Activated T-cell treated with anti-CD3 and anti-CD28 coated beads, Interleukin-2, amount 50 U/mL, for 24 hours (primary cell): ENCODE measurements at regions not wholly inside any gene's neighbourhood (a gene's known extent, or its start where the extent isn't known, plus 50 kb on each side); places are given as distances from the start of the nearest gene placed in this dataset.
"Not testable (repeated sequence)": the region's sequence is repeated elsewhere in the genome, so short reads cannot be mapped to it uniquely, and the experiment has no call there.

Source experiments
- DNase-seq: peaks from one replicate; pipeline ENCODE4 v3.0.0-alpha.2; 2020
- H3K27ac Mint-ChIP-seq: 2 replicates; pipeline ENCODE4 v1.8.0; 2020; ENCODE audit warnings: mild to moderate bottlenecking, mixed read lengths
- H3K27me3 Mint-ChIP-seq: 2 replicates; pipeline ENCODE4 v1.8.0; 2020; ENCODE audit warnings: mixed read lengths
- H3K36me3 Mint-ChIP-seq: 2 replicates; pipeline ENCODE4 v1.8.0; 2020; ENCODE audit warnings: low read depth, mixed read lengths
- H3K4me1 Mint-ChIP-seq: 2 replicates; pipeline ENCODE4 v1.8.0; 2020; ENCODE audit warnings: low read depth, mixed read lengths
- H3K4me3 Mint-ChIP-seq: 2 replicates; pipeline ENCODE4 v1.8.0; 2020; ENCODE audit warnings: mild to moderate bottlenecking, moderate library complexity, mixed read lengths
- H3K9me3 Mint-ChIP-seq: 2 replicates; pipeline ENCODE4 v1.8.0; 2020; ENCODE audit warnings: mixed read lengths

GRCh38 chr11:130562549-130562948 is 114.1 kb downstream of the ADAMTS15 start:
- no peak overlapping the region for H3K27ac Mint-ChIP-seq
- H3K4me3 Mint-ChIP-seq, result no peak overlapping the region
- no peak for DNase-seq
- peaks cover 3% of the 10 kb centered on the region for H3K27me3 Mint-ChIP-seq
- no peaks in the 10 kb centered on the region for H3K9me3 Mint-ChIP-seq
- H3K36me3 Mint-ChIP-seq, result no peaks in the 10 kb centered on the region
- H3K4me1 Mint-ChIP-seq, result no peaks in the 10 kb centered on the region

DNA sequence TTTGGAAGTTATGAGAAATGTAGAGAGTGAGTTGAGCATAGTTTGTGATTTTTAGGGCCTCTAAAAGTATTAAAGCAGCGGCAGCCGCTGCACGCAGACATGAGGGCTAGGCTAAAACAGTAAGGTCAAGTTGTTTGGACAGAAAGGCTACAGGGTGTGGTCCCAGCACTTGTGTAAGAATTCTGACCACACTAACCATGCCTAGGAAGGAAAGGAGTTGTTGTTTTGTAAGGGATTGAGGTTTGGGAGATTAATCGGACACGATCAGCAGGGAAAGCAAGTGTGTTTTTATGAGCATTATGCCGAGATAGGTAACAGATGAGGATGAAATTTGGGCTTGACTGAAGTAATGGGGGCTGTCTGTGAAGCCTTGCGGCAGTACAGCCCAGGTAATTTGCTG is 117.9 kb downstream of the ADAMTS15 start:
- not testable (repeated sequence) for H3K9me3 Mint-ChIP-seq, DNase-seq, H3K4me1 Mint-ChIP-seq, H3K4me3 Mint-ChIP-seq, H3K27ac Mint-ChIP-seq, H3K27me3 Mint-ChIP-seq, H3K36me3 Mint-ChIP-seq

- H3K27me3 Mint-ChIP-seq, result no peaks in the 10 kb centered on the region
- H3K36me3 Mint-ChIP-seq, result no peaks in the 10 kb centered on the region
- H3K4me3 Mint-ChIP-seq, result no peak overlapping the region
- DNase-seq, result no peak
- H3K9me3 Mint-ChIP-seq, result no peaks in the 10 kb centered on the region
- no peak overlapping the region for H3K27ac Mint-ChIP-seq
- H3K4me1 Mint-ChIP-seq, result no peaks in the 10 kb centered on the region
These were observed 123.1 kb downstream of the ADAMTS15 start for GRCh38 chr11:130571519-130571918.

GRCh38 chr11:130571947-130572584 is 123.6 kb downstream of the ADAMTS15 start:
- Mint-ChIP-seq H3K27me3 (no peaks in the 10 kb centered on the region), H3K4me3 (no peak overlapping the region), H3K27ac (no peak overlapping the region), H3K36me3 (no peaks in the 10 kb centered on the region), H3K9me3 (no peaks in the 10 kb centered on the region), H3K4me1 (no peaks in the 10 kb centered on the region)
- no peak for DNase-seq

DNA sequence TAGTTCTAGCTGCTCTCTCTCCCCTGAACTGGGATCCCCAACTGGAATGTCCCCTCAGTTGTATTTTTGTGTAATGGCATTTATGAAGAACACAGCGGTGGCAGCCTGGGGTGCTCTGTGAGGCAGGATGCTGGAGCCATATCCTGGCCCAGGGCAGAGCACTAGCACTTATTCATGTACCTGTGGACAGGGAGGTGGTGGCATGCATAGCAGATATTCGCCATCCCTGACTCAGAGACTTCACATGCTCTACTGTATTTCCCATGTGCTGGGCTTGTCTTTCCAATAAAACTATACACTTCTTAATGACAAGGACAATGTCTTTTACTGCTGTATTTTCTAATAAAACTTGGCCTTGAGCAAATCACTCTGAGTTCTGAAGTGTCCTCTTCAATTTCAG is 125.3 kb downstream of the ADAMTS15 start:
- no peaks in the 10 kb centered on the region for H3K4me1 Mint-ChIP-seq
- DNase-seq, result no peak
- no peak overlapping the region for H3K4me3 Mint-ChIP-seq
- H3K27me3 Mint-ChIP-seq, result peaks cover 4% of the 10 kb centered on the region
- H3K27ac Mint-ChIP-seq, result no peak overlapping the region
- H3K36me3 Mint-ChIP-seq, result no peaks in the 10 kb centered on the region
- H3K9me3 Mint-ChIP-seq, result no peaks in the 10 kb centered on the region

GRCh38 chr11:130574740-130575139 is 126.3 kb downstream of the ADAMTS15 start:
- Mint-ChIP-seq H3K4me3 (no peak overlapping the region), H3K36me3 (no peaks in the 10 kb centered on the region), H3K4me1 (no peaks in the 10 kb centered on the region), H3K27ac (no peak overlapping the region), H3K27me3 (peaks cover 4% of the 10 kb centered on the region), H3K9me3 (no peaks in the 10 kb centered on the region)
- DNase-seq, result no peak

- Mint-ChIP-seq H3K4me3 (no peak overlapping the region), H3K27ac (no peak overlapping the region), H3K27me3 (peaks cover 4% of the 10 kb centered on the region), H3K36me3 (no peaks in the 10 kb centered on the region), H3K4me1 (no peaks in the 10 kb centered on the region), H3K9me3 (no peaks in the 10 kb centered on the region)
- no peak for DNase-seq
These were observed 127.7 kb downstream of the ADAMTS15 start for GRCh38 chr11:130576146-130576545.

DNA sequence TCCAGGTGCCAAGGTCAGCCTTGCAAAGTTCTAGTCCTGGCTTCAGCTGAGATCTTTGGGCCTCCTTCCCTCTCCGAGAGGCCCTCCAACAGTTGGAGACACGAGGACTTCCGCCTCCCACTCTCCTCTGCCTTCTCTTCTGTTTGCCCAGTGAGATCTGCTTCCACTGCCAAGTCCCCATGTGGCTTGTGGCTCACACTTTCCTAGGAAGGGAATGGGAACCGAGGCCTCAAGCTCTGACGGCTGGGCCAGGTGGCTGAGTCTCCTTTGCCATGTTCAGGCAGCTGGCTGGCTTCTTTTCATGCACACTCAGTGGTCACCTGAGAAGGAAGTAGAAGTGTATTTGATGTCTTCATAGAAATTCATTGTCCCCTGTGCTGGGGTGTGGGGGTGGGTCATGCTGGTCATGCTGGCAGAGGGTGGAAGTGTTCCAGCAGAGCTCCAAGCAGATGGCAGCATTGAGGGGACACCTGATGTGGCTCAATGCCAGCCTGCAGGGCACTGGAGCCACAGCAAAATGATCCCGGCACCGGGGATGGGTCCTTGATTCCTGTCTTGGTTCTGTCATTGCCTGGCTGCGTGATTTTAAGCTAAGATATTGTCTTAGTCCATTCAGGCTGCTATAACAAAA is 130.4 kb downstream of the ADAMTS15 start:
- Mint-ChIP-seq H3K4me3 (no peak overlapping the region), H3K9me3 (no peaks in the 10 kb centered on the region), H3K4me1 (no peaks in the 10 kb centered on the region), H3K27me3 (peaks cover 11% of the 10 kb centered on the region), H3K27ac (no peak overlapping the region), H3K36me3 (no peaks in the 10 kb centered on the region)
- no peak for DNase-seq

DNA sequence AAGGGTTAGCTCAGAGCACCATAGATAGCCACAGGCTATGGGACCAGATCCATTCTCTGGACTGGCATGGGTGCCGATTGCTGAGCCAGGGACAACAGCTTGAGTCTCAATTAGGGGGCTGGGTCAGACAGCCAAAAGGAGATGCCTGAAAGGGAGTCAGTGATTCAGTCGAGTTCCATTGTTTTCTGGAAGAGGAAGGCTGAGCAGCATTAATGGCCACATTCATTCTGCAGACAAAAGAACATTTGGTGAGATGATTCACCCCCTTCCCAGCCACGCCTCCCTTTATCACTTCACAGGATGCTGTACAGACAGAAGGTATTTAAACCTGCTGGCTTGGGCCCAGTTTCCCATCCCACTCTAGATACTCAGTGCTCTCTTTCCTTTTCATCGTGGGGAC is 131.9 kb downstream of the ADAMTS15 start:
- Mint-ChIP-seq H3K4me3 (no peak overlapping the region), H3K9me3 (no peaks in the 10 kb centered on the region), H3K27ac (no peak overlapping the region), H3K4me1 (no peaks in the 10 kb centered on the region), H3K36me3 (no peaks in the 10 kb centered on the region), H3K27me3 (peaks cover 11% of the 10 kb centered on the region)
- DNase-seq, result no peak

DNA sequence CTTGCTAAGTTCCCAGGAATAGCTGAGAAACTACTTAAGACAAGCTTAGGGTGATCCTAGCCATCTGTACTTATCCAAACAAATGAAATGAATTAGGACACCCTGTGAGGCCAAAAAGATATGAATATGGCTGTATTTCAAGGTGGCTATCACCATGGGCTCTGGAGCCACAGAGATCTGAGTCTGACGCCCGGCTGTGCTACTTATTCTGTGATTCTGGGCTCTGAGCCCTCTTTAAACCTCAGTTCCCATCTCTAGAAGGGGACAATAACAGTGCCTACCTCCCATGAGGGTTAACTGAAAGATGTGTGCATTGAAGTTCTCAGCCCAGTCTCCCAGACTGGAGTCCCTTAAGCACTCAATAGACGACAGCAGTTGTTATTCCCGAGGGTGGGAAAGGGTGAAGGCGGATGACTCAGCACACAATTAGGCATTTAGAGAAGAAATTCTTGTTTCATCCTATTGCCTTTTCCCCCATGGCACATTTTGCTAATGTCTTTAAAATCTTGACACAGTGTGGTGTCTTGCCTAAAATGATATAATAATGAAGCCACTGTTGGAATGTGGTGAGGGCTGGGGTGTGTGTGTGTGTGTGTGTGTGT is 132.5 kb downstream of the ADAMTS15 start:
- Mint-ChIP-seq H3K9me3 (no peaks in the 10 kb centered on the region), H3K36me3 (no peaks in the 10 kb centered on the region), H3K4me3 (no peak overlapping the region), H3K27ac (no peak overlapping the region), H3K27me3 (peaks cover 11% of the 10 kb centered on the region), H3K4me1 (no peaks in the 10 kb centered on the region)
- DNase-seq, result no peak

- no peaks in the 10 kb centered on the region for H3K36me3 Mint-ChIP-seq
- H3K4me1 Mint-ChIP-seq, result no peaks in the 10 kb centered on the region
- DNase-seq, result no peak
- no peak overlapping the region for H3K4me3 Mint-ChIP-seq
- H3K9me3 Mint-ChIP-seq, result peaks cover 3% of the 10 kb centered on the region
- H3K27ac Mint-ChIP-seq, result no peak overlapping the region
- peaks cover 11% of the 10 kb centered on the region for H3K27me3 Mint-ChIP-seq
These were observed 133.2 kb downstream of the ADAMTS15 start for GRCh38 chr11:130581646-130582045.

- peaks cover 11% of the 10 kb centered on the region for H3K27me3 Mint-ChIP-seq
- H3K9me3 Mint-ChIP-seq, result peaks cover 3% of the 10 kb centered on the region
- H3K4me3 Mint-ChIP-seq, result no peak overlapping the region
- no peak for DNase-seq
- no peaks in the 10 kb centered on the region for H3K4me1 Mint-ChIP-seq
- no peak overlapping the region for H3K27ac Mint-ChIP-seq
- no peaks in the 10 kb centered on the region for H3K36me3 Mint-ChIP-seq
These were observed 133.7 kb downstream of the ADAMTS15 start for GRCh38 chr11:130582176-130582575.

DNA sequence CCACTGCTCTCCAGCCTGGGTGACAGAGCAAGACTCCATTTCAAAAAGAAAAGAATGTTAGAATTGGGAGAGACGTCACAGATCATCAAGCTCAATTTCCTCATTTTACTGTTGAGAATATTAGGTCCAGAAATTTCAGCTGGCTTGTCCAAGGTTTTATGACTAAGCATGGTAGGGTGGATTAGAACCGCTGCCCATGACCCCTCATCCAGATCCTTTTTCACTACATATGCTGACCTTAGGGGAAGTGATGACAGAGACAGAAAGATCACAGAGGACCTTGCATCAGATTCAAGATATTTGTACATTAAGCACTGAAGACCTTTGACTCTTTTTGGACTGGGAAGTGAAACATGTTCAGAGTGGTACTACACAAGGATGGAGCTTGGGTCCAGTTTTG is 134.5 kb downstream of the ADAMTS15 start:
- Mint-ChIP-seq H3K4me3 (no peak overlapping the region), H3K27me3 (peaks cover 9% of the 10 kb centered on the region), H3K27ac (no peak overlapping the region), H3K36me3 (no peaks in the 10 kb centered on the region), H3K4me1 (no peaks in the 10 kb centered on the region), H3K9me3 (peaks cover 3% of the 10 kb centered on the region)
- no peak for DNase-seq

DNA sequence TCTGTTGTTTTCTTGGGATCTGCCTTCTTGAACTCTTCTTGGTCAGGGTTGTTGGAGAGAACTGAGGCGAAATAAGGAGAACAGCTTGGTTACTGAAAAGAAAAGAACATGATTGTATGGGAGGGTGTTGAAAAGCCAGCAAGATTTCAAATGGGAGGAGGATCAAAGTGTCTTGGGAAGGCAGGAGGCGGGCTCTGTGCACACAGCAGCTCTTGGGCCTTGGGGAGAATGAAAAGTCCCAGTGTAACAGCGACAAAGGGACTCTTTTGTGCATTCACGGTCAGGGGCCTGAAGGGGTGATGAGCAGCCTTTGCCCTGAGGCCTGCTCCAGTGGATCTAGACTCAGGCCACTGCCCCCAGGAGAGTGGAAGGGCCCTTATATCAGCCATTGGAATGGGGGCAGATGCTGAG is 135.4 kb downstream of the ADAMTS15 start:
- Mint-ChIP-seq H3K9me3 (peaks cover 3% of the 10 kb centered on the region), H3K27ac (no peak overlapping the region), H3K36me3 (no peaks in the 10 kb centered on the region), H3K27me3 (peaks cover 7% of the 10 kb centered on the region), H3K4me1 (no peaks in the 10 kb centered on the region), H3K4me3 (no peak overlapping the region)
- DNase-seq, result no peak

- Mint-ChIP-seq H3K4me1 (no peaks in the 10 kb centered on the region), H3K27me3 (peaks cover 7% of the 10 kb centered on the region), H3K27ac (no peak overlapping the region), H3K4me3 (no peak overlapping the region), H3K36me3 (no peaks in the 10 kb centered on the region), H3K9me3 (peaks cover 3% of the 10 kb centered on the region)
- DNase-seq, result no peak
These were observed 137.1 kb downstream of the ADAMTS15 start for GRCh38 chr11:130585545-130585944.
